K562 (cell line): ENCODE measurements at regions not wholly inside any gene's neighbourhood (a gene's known extent, or its start where the extent isn't known, plus 50 kb on each side); places are given as distances from the start of the nearest gene placed in this dataset.

Experiments
- ATAC-seq: fragments of 200-7000 bp; cut with Tn5 transposase; 3 replicates; pipeline ENCODE4 v1.9.1; 2020; ENCODE audit warnings: moderate library complexity
- BruUV-seq: library from RNA; stranded (reverse); fragments of 400-500 nt; replicated peaks from 2 replicates; lab custom pipeline; 2021; lab: Mats Ljungman, UMichigan
- CTCF ChIA-PET: fragments of 300-600 bp; formaldehyde crosslinking; extraction: SDS; loops from one replicate; lab custom pipeline; 2021; ENCODE audit warnings: low intra/inter-chr PET ratio; lab: Yijun Ruan, JAX
- POLR2A ChIA-PET: fragments of 300-600, 350-650 bp; sonication (Branson Sonifier 250); formaldehyde crosslinking; extraction: SDS; loops from one replicate; lab custom pipeline; 2021; ENCODE audit warnings: antibody characterized with exemption, inconsistent platforms; lab: Yijun Ruan, JAX
- DNase-seq, 4 experiments: peaks; one replicate each; pipeline versions ENCODE4 v3.0.0 to v3.0.0-alpha.2; 2011 to 2018; ENCODE audit warnings: low spot score in 3 of 4, mixed read lengths in 3 of 4; ENCODE audit errors: extremely low read depth in 1 of 4
- FAIRE-seq: peaks from 2 replicates; lab custom pipeline; 2011; peaks lifted over from hg19 to GRCh38; lab: Jason Lieb, UNC
- H2AFZ ChIP-seq: 2 replicates; pipeline ENCODE4 v1.6.0; 2011; ENCODE audit warnings: low read depth, low read length, control low read depth, inconsistent platforms
- H3K27ac ChIP-seq: fragments of 200-600 bp; 3 replicates; pipeline ENCODE4 v1.8.0; 2011; ENCODE audit warnings: low read depth, mild to moderate bottlenecking, control low read depth, inconsistent platforms, low read length, moderate library complexity, mixed read lengths; ENCODE audit errors: extremely low read depth
- H3K27me3 ChIP-seq, 2 experiments: fragments of 300-600 bp in 1 of 2; 2 replicates in 1 of 2; 3 replicates in 1 of 2; pipeline versions ENCODE4 v1.6.0 to v1.8.0; 2011; ENCODE audit warnings: inconsistent platforms in 2 of 2, low read length in 2 of 2, mild to moderate bottlenecking in 1 of 2, mixed read lengths in 1 of 2, moderate library complexity in 1 of 2; ENCODE audit not compliant: control insufficient read depth in 2 of 2, insufficient read depth in 2 of 2
- H3K36me3 ChIP-seq: fragments of 300-600 bp; 3 replicates; pipeline ENCODE4 v1.8.0; 2011; ENCODE audit warnings: mild to moderate bottlenecking, low read length, inconsistent platforms; ENCODE audit not compliant: control insufficient read depth, insufficient read depth
- H3K4me1 ChIP-seq, 2 experiments: fragments of 200-600 bp in 1 of 2; replicated peaks in 1 of 2; 2 replicates in 1 of 2; 3 replicates in 1 of 2; pipeline versions ENCODE4 v1.5.1 to v1.8.0; 2011; ENCODE audit warnings: inconsistent platforms in 2 of 2, low read length in 2 of 2, mild to moderate bottlenecking in 1 of 2, mixed read lengths in 1 of 2, moderate library complexity in 1 of 2; ENCODE audit not compliant: control insufficient read depth in 2 of 2, insufficient read depth in 2 of 2
- H3K4me2 ChIP-seq: 2 replicates; pipeline ENCODE4 v1.6.1; 2011; ENCODE audit warnings: low read length, control low read depth, inconsistent platforms, mixed read lengths; ENCODE audit not compliant: insufficient read depth
- H3K4me3 ChIP-seq: fragments of 200-600 bp; sonication (generic), shearing (Covaris generic); 2 replicates; pipeline ENCODE4 v1.5.1; 2016; ENCODE audit warnings: control low read depth, inconsistent platforms
- H3K79me2 ChIP-seq: fragments of 200-600 bp; 3 replicates; pipeline ENCODE4 v1.8.0; 2011; ENCODE audit warnings: low read length, inconsistent platforms; ENCODE audit not compliant: control insufficient read depth, insufficient read depth
- H3K9ac ChIP-seq, 2 experiments: 2 replicates each; pipeline versions ENCODE4 v1.6.0 to v1.6.1; 2011; ENCODE audit warnings: low read depth in 2 of 2, low read length in 2 of 2, control low read depth in 1 of 2, inconsistent platforms in 1 of 2, mild to moderate bottlenecking in 1 of 2, mixed read lengths in 1 of 2; ENCODE audit not compliant: insufficient read depth in 1 of 2
- H3K9me1 ChIP-seq: one replicate; pipeline ENCODE4 v1.6.0; 2011; ENCODE audit warnings: inconsistent platforms, mild to moderate bottlenecking, low read length, moderate library complexity; ENCODE audit not compliant: control insufficient read depth, insufficient read depth
- H3K9me3 ChIP-seq: replicated peaks from 2 replicates; pipeline ENCODE4 v1.5.1; 2011; ENCODE audit warnings: low read depth, low read length, inconsistent platforms; ENCODE audit not compliant: control insufficient read depth, insufficient read depth
- H4K20me1 ChIP-seq: replicated peaks from 2 replicates; pipeline ENCODE4 v1.6.1; 2011; ENCODE audit warnings: low read length, inconsistent platforms, mixed read lengths; ENCODE audit not compliant: control insufficient read depth, insufficient read depth
- CCAR2 ChIP-seq: fragments of 200-400 bp; formaldehyde crosslinking; IDR thresholded peaks from 2 replicates; pipeline ENCODE4 v1.6.1; 2017; ENCODE audit warnings: mild to moderate bottlenecking, low read depth, low read length
- CTCFL ChIP-seq: IDR thresholded peaks from 2 replicates; pipeline ENCODE4 v1.6.1; 2011; ENCODE audit warnings: borderline replicate concordance, low read depth, mild to moderate bottlenecking, moderate library complexity, low read length; ENCODE audit not compliant: insufficient read depth, poor library complexity, severe bottlenecking
- EHMT2 ChIP-seq: fragments of 450-650 bp; IDR thresholded peaks from 2 replicates; pipeline ENCODE4 v1.6.1; 2018; ENCODE audit warnings: antibody characterized with exemption
- GABPB2 ChIP-seq: fragments of 250-450 bp; sonication (Bioruptor Pico); conservative IDR thresholded peaks from 2 replicates; pipeline ENCODE4 v1.5.1; 2021; ENCODE audit warnings: mild to moderate bottlenecking
- HDAC1 ChIP-seq, 2 experiments: fragments of 450-650 bp; IDR thresholded peaks; 2 replicates each; pipeline ENCODE4 v1.6.1; 2016 to 2017; ENCODE audit warnings: inconsistent platforms in 1 of 2, mild to moderate bottlenecking in 1 of 2, moderate library complexity in 1 of 2
- KLF16 ChIP-seq: IDR thresholded peaks from 2 replicates; pipeline ENCODE4 v1.6.1; 2016; ENCODE audit warnings: antibody characterized with exemption
- POU5F1 ChIP-seq: fragments of 150-350 bp; IDR thresholded peaks from 2 replicates; pipeline ENCODE4 v1.6.1; 2014; ENCODE audit warnings: borderline replicate concordance, low read length, low read depth, mild to moderate bottlenecking; ENCODE audit not compliant: partially characterized antibody
- RAD51 ChIP-seq: fragments of 450-650 bp; IDR thresholded peaks from 2 replicates; pipeline ENCODE4 v1.7.1; 2016; ENCODE audit warnings: low read depth, mild to moderate bottlenecking, borderline replicate concordance
- SOX6 ChIP-seq: fragments of 450-650 bp; IDR thresholded peaks from 2 replicates; pipeline ENCODE4 v1.6.1; 2014; ENCODE audit warnings: mild to moderate bottlenecking
- TEAD1 ChIP-seq, 2 experiments: fragments of 450-650 bp in 1 of 2; sonication (generic) in 1 of 2; formaldehyde crosslinking; IDR thresholded peaks; 2 replicates each; pipeline versions ENCODE4 v1.4.0 to v1.8.0; 2020 to 2022; ENCODE audit warnings: mild to moderate bottlenecking in 2 of 2, missing genetic modification reagents in 1 of 2
- ZBTB49 ChIP-seq: sonication (generic); formaldehyde crosslinking; IDR thresholded peaks from 2 replicates; pipeline ENCODE4 v1.8.0; 2022; ENCODE audit warnings: missing genetic modification reagents, mild to moderate bottlenecking, borderline replicate concordance
- ZNF143 ChIP-seq: sonication (generic); formaldehyde crosslinking; IDR thresholded peaks from 2 replicates; pipeline ENCODE4 v1.9.0; 2022; ENCODE audit warnings: mild to moderate bottlenecking, missing genetic modification reagents
- ZNF23 ChIP-seq: fragments of 250-450 bp; sonication (Bioruptor Pico); IDR thresholded peaks from 2 replicates; pipeline ENCODE4 v1.4.0; 2020; ENCODE audit warnings: mild to moderate bottlenecking
- ZNF311 ChIP-seq: fragments of 250-450 bp; sonication (Bioruptor Pico); IDR thresholded peaks from 2 replicates; pipeline ENCODE4 v1.4.0; 2020; ENCODE audit warnings: mild to moderate bottlenecking, moderate library complexity
- ZNF41 ChIP-seq: fragments of 250-450 bp; sonication (Bioruptor Pico); conservative IDR thresholded peaks from 2 replicates; pipeline ENCODE4 v1.4.0; 2020; ENCODE audit warnings: mild to moderate bottlenecking
- ZNF511 ChIP-seq: sonication (generic); formaldehyde crosslinking; IDR thresholded peaks from 2 replicates; pipeline ENCODE4 v1.8.0; 2022; ENCODE audit warnings: mild to moderate bottlenecking, missing genetic modification reagents
- WGBS: fragments of 100-300 bp; shearing (Covaris generic); methylation state at CpG from one replicate; pipeline ENCODE4 v1.1.6; 2016; ENCODE audit warnings: low coverage, mixed read lengths; ENCODE audit not compliant: insufficient coverage; ENCODE audit errors: missing lambda C conversion rate; 5-methylcytosine and 5-hydroxymethylcytosine counted together
- in situ Hi-C: fragments of 300-500 bp; cut with MboI; formaldehyde crosslinking; loops from 4 replicates; pipeline ENCODE4 v1.15.0; 2018; ENCODE audit warnings: inconsistent platforms, mixed read lengths
- intact Hi-C: fragments of 100-400 bp; cut with micrococcal nuclease; formaldehyde crosslinking; loops from 2 replicates; pipeline ENCODE4 v1.14.2; 2022
- TF ChIP-seq, protein P1 (sequence below): IDR thresholded peaks from 2 replicates; pipeline ENCODE4 v1.6.1; 2014; ENCODE audit warnings: antibody characterized with exemption

DNA sequence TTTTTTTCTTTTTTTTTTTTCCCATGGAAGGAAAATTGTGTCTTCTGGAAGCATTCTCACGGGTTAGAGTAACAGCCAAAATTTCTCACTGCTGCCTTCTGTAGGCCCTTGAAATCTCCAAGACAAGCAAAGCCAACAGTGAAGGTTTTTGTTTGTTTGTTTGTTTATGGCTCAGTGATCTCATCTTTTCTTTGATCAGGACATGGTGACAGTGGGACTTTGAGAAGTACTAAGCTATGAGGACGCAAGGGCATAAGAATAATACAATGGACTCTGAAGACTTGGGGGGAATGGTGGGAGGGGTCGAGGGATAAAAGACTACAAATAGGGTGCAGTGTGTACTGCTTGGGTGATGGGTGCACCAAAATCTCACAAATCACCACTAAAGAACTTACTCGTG is 419.4 kb downstream of the PTPRC start (continued):
- no peak for TF ChIP-seq CTCFL
- TF ChIP-seq POU5F1, result no peak
- TF ChIP-seq EHMT2, result no peak
- TF ChIP-seq ZNF311 (CRISPR knock-in tag), result no peak
- TF ChIP-seq SOX6, result no peak
- no peak for TF ChIP-seq HDAC1 (IDR thresholded peaks at IDR 0.05)

- intact Hi-C loops, result no loop called here
- no peak for ATAC-seq
- ChIA-PET CTCF (no interaction called here), POLR2A (no interaction called here)
- BruUV-seq, result no TSS peak
- no peak overlapping the region for H3K27ac ChIP-seq
- no peaks in the 10 kb centered on the region for H3K9me1 ChIP-seq
- in situ Hi-C loops, result no loop called here
- WGBS, result 0% methylated on average over 1 of the region's 1 CpG
- no peaks in the 10 kb centered on the region for H3K4me1 ChIP-seq
- no peaks in the 10 kb centered on the region for H3K36me3 ChIP-seq
- H3K27me3 ChIP-seq, result no peaks in the 10 kb centered on the region
- H3K4me3 ChIP-seq, result no peak overlapping the region
- H3K9ac ChIP-seq, result no peak overlapping the region
- no peaks in the 10 kb centered on the region for H3K79me2 ChIP-seq
- no peak for DNase-seq
- H3K9me3 ChIP-seq, result no peaks in the 10 kb centered on the region; the same call in none of the 2 replicates
- no peaks in the 10 kb centered on the region for H4K20me1 ChIP-seq
- no peak for FAIRE-seq
- no peak overlapping the region for H3K4me2 ChIP-seq
- no peak overlapping the region for H2AFZ ChIP-seq
- TF ChIP-seq ZNF511 (CRISPR knock-in tag) (no peak), ZNF41 (CRISPR knock-in tag) (no peak), ZNF23 (no peak), GABPB2 (no peak), TEAD1 (CRISPR knock-in tag; IDR thresholded peaks at IDR 0.05) (no peak), ZBTB49 (CRISPR knock-in tag) (no peak), ZNF143 (CRISPR knock-in tag) (no peak), RAD51 (no peak), KLF16 (no peak), CCAR2 (no peak)
- TF ChIP-seq, protein P1, sequence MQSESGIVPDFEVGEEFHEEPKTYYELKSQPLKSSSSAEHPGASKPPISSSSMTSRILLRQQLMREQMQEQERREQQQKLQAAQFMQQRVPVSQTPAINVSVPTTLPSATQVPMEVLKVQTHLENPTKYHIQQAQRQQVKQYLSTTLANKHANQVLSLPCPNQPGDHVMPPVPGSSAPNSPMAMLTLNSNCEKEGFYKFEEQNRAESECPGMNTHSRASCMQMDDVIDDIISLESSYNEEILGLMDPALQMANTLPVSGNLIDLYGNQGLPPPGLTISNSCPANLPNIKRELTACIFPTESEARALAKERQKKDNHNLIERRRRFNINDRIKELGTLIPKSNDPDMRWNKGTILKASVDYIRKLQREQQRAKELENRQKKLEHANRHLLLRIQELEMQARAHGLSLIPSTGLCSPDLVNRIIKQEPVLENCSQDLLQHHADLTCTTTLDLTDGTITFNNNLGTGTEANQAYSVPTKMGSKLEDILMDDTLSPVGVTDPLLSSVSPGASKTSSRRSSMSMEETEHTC, result no peak
Observed at GRCh38 chr1:199064971-199065370, 426.1 kb downstream of the PTPRC start.
